Fibroblast of skin of back (primary cell): ENCODE measurements at regions not wholly inside any gene's neighbourhood (a gene's known extent, or its start where the extent isn't known, plus 50 kb on each side); places are given as distances from the start of the nearest gene placed in this dataset.
"Not testable (repeated sequence)": the region's sequence is repeated elsewhere in the genome, so short reads cannot be mapped to it uniquely, and the experiment has no call there.

Source experiments
- DNase-seq: peaks from one replicate; pipeline ENCODE4 v3.0.0-alpha.2; 2013

DNA sequence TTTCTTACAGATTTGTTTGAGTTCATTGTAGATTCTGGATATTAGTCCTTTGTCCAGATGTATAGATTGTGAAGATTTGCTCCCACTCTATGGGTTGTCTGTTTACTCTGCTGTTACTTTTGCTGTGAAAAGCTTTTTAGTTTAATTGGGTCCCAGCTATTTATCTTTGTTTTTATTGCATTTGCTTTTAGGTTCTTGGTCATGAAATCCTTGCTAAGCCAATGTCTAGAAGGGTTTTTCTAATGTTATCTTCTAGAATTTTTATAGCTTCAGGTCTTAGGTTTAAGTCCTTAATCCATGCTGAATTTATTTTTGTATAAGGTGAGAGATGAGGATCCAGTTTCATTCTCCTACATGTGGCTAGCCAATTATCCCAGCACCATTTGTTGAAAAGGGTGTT lies 81.2 kb upstream of the NDST4 start:
- not testable (repeated sequence) for DNase-seq

DNA sequence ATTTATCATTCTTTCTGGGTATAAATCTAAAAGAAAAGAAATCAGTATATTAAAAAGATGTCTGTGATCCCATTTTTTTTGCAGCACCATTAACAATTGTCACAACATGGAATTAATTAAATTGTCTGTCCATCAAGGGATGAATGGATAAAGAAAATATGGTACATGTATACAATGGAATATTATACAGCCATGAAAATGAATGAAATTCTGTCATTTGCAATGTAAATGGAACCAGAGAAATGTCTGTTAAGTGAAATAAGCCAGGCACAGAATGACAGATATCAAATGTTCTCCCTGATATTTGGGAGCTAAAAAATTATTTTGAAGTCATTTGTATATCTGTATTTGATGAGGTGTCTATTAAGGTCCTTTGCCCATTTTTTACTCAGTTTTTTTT lies 77.1 kb upstream of the NDST4 start:
- DNase-seq = no peak

DNA sequence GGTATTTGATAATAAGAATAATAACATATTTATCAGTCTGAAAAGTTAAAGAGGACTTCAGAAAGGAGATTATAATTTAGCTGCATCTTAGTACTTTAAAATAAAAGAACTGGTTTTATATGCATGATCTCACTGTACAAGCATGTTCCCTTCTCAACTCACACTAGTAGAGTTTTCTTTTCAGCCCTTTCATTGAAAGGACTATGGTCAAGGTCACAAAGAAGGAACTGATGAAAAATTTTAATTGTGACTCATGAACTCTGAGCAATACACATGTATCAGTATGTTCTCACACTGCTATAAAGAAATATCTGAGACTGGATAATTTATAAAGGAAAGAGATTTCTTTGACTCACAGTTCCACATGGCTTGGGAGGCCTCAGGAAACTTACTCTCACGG lies 73.7 kb upstream of the NDST4 start:
- DNase-seq = peak; percentile 13

DNA sequence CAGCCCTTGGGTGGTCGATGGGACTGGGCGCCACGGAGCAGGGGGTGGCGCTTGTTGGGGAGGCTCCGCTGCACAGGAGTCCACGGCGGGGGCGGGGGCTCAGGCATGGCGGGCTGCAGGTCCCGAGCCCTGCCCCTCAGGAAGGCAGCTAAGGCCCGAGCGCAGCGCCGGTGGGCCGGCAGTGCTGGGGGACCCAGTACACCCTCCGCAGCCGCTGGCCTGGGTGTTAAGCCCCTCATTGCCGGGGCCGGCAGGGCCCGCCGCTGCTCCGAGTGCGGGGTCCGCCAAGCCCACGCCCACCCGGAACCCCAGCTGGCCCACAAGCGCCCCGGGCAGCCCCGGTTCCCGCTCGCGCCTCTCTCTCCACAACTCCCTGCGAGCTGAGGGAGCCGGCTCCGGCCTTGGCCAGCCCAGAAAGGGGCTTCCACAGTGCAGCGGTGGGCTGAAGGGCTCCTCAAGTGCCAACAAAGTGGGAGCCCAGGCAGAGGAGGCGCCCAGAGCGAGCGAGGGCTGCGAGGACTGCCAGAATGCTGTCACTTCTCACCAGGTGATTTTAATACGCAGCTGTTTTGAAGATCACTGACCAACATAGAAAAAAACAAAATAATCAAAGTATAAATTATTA lies 66.1 kb upstream of the NDST4 start:
- not testable (repeated sequence) for DNase-seq

DNA sequence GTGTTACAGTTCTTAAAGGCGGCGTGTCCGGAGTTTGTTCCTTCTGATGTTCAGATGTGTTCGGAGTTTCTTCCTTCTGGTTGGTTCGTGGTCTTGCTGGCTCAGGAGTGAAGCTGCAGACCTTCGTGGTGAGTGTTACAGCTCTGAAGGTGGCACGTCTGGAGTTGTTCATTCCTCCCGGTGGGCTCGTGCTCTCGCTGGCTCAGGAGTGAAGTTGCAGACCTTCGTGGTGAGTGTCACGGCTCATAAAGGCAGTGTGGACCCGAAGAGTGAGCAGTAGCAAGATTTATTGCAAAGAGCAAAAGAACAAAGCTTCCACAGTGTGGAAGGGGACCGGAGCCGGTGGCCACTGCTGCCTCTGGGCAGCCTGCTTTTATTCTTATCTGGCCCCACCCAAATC lies 65.3 kb upstream of the NDST4 start:
- DNase-seq = not testable (repeated sequence)

DNA sequence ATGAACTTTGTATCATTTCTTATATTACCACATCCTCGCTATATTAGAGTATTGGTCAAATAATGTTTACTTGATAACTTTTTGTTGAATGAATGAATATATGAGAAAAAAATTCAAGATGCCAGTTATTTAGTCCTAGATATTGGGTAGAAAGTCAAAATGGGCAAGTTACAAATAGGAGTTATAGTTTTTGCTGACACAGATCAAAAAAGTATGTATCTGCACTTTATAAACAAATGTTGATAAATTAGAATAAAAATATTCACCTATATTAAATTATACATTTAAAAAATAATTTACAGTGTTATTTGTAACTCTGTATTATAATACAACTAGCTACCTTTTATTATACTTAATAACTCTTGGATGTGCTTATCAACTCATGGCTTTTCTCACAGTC lies 57.8 kb upstream of the NDST4 start:
- DNase-seq = no peak

DNA sequence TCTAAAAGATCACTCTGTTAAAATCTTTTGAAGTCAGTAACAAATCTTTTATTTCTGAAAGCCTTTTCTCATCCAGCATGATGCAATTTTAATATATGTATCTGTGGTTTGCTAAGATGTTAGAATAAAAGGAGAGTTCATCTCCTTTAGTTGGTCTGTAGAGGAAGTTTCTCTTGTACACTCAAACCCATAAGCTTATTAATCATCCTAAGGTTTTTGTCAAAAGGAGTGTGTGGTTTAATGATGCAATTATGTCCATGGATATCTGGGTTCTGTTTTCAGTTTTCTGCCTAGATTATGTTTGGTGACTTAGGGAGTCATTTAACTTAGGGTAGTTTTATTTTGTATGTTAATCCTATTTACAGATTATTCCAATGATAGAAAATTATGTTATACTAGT lies 52.1 kb upstream of the NDST4 start:
- DNase-seq = no peak
